H1 (cell line): ENCODE measurements at regions not wholly inside any gene's neighbourhood (a gene's known extent, or its start where the extent isn't known, plus 50 kb on each side); places are given as distances from the start of the nearest gene placed in this dataset.

Experiments used
- CTCF ChIA-PET: fragments of 300-600 bp; sonication (Branson Sonifier 250); formaldehyde crosslinking; loops from one replicate; lab custom pipeline; 2021; ENCODE audit not compliant: partially characterized antibody; lab: Charles Lee
- POLR2A ChIA-PET: fragments of 300-600 bp; sonication (Branson Sonifier 250); formaldehyde crosslinking; loops from one replicate; lab custom pipeline; 2021; ENCODE audit warnings: inconsistent platforms; ENCODE audit not compliant: partially characterized antibody; lab: Charles Lee
- DNase-seq, 2 experiments: peaks; one replicate each; pipeline versions ENCODE4 v3.0.0 to v3.0.0-alpha.2; 2010 to 2022; ENCODE audit warnings: low spot score in 2 of 2, low read depth in 1 of 2, mixed read lengths in 1 of 2
- FAIRE-seq: peaks from 2 replicates; lab custom pipeline; 2011; peaks lifted over from hg19 to GRCh38; lab: Jason Lieb, UNC
- H2AFZ ChIP-seq: 2 replicates; pipeline ENCODE4 v1.8.1; 2012; ENCODE audit warnings: low read length, inconsistent platforms
- H2AK5ac ChIP-seq: 2 replicates; pipeline ENCODE4 v1.6.1; 2013; ENCODE audit warnings: low read depth, low read length
- H2BK120ac ChIP-seq: replicated peaks from 2 replicates; pipeline ENCODE3; 2013; ENCODE audit warnings: low read depth, low read length, inconsistent platforms
- H2BK12ac ChIP-seq: 2 replicates; pipeline ENCODE4 v1.6.1; 2013; ENCODE audit warnings: low read depth, low read length
- H2BK15ac ChIP-seq: 2 replicates; pipeline ENCODE4 v1.6.1; 2013; ENCODE audit warnings: low read length
- H2BK20ac ChIP-seq: 2 replicates; pipeline ENCODE4 v1.6.1; 2013; ENCODE audit warnings: low read length
- H2BK5ac ChIP-seq: 2 replicates; pipeline ENCODE4 v1.6.1; 2013; ENCODE audit warnings: low read depth, low read length
- H3K14ac ChIP-seq: 2 replicates; pipeline ENCODE4 v1.6.1; 2013; ENCODE audit warnings: inconsistent platforms; ENCODE audit not compliant: insufficient read length
- H3K18ac ChIP-seq: 2 replicates; pipeline ENCODE4 v1.6.1; 2013; ENCODE audit warnings: low read length; ENCODE audit errors: extremely low read depth
- H3K23ac ChIP-seq: 2 replicates; pipeline ENCODE4 v1.6.1; 2013; ENCODE audit warnings: inconsistent platforms; ENCODE audit not compliant: insufficient read length
- H3K23me2 ChIP-seq: 2 replicates; pipeline ENCODE4 v1.6.1; 2013; ENCODE audit warnings: low read depth, low read length
- H3K27ac ChIP-seq: 2 replicates; pipeline ENCODE4 v1.6.1; 2011; ENCODE audit warnings: low read depth, low read length, inconsistent platforms
- H3K27me3 ChIP-seq, 4 experiments: replicated peaks in 1 of 4; 1 replicate in 1 of 4; 2 replicates in 3 of 4; pipeline versions ENCODE4 v1.6.1 to v1.8.1; 2011 to 2013; ENCODE audit warnings: low read length in 3 of 4, mild to moderate bottlenecking in 3 of 4, inconsistent platforms in 2 of 4, mixed read lengths in 2 of 4, moderate library complexity in 1 of 4; ENCODE audit not compliant: control insufficient read depth in 3 of 4, insufficient read depth in 3 of 4; ENCODE audit errors: extremely low read depth in 1 of 4
- H3K36me3 ChIP-seq, 4 experiments: 2 replicates each; pipeline versions ENCODE4 v1.6.1 to v1.8.1; 2011 to 2013; ENCODE audit warnings: mild to moderate bottlenecking in 4 of 4, low read length in 3 of 4, moderate library complexity in 2 of 4, control low read depth in 1 of 4, inconsistent platforms in 1 of 4; ENCODE audit not compliant: insufficient read depth in 4 of 4, control insufficient read depth in 2 of 4
- H3K4ac ChIP-seq: replicated peaks from 2 replicates; pipeline ENCODE3; 2013; ENCODE audit warnings: low read length, low read depth, mixed read lengths, inconsistent platforms; ENCODE audit not compliant: insufficient read length
- H3K4me1 ChIP-seq, 4 experiments: replicated peaks in 1 of 4; 1 replicate in 1 of 4; 2 replicates in 3 of 4; pipeline versions ENCODE4 v1.6.1 to v1.8.1; 2011 to 2013; ENCODE audit warnings: low read length in 3 of 4, inconsistent platforms in 2 of 4, mixed read lengths in 1 of 4; ENCODE audit not compliant: insufficient read depth in 4 of 4, control insufficient read depth in 3 of 4
- H3K4me2 ChIP-seq, 2 experiments: 2 replicates each; pipeline versions ENCODE4 v1.6.1 to v1.8.1; 2011 to 2013; ENCODE audit warnings: low read depth in 2 of 2, low read length in 2 of 2, control low read depth in 1 of 2, inconsistent platforms in 1 of 2, mild to moderate bottlenecking in 1 of 2; ENCODE audit not compliant: insufficient read depth in 1 of 2
- H3K4me3 ChIP-seq, 4 experiments: fragments of 200-600, 300-600 bp in 1 of 4; sonication (generic), shearing (Covaris generic), sonication (Bioruptor Twin) in 1 of 4; 2 replicates each; pipeline versions ENCODE4 v1.5.1 to v1.8.1; 2011 to 2016; ENCODE audit warnings: low read length in 4 of 4, low read depth in 3 of 4, control low read depth in 2 of 4, inconsistent platforms in 2 of 4, mild to moderate bottlenecking in 2 of 4, mixed read lengths in 1 of 4, moderate library complexity in 1 of 4; ENCODE audit not compliant: insufficient read depth in 2 of 4; ENCODE audit errors: extremely low read depth in 1 of 4
- H3K56ac ChIP-seq: replicated peaks from 2 replicates; pipeline ENCODE3; 2013; ENCODE audit warnings: low read depth, mild to moderate bottlenecking, mixed read lengths, low read length, inconsistent platforms; ENCODE audit not compliant: insufficient read length
- H3K79me1 ChIP-seq: 2 replicates; pipeline ENCODE4 v1.6.1; 2013; ENCODE audit warnings: low read depth, low read length, control low read depth
- H3K79me2 ChIP-seq, 2 experiments: 2 replicates each; pipeline versions ENCODE4 v1.6.1 to v1.8.1; 2012 to 2013; ENCODE audit warnings: low read length in 2 of 2, mild to moderate bottlenecking in 2 of 2, inconsistent platforms in 1 of 2; ENCODE audit not compliant: insufficient read depth in 2 of 2, control insufficient read depth in 1 of 2
- H3K9ac ChIP-seq, 4 experiments: replicated peaks in 1 of 4; 1 replicate in 1 of 4; 2 replicates in 3 of 4; pipeline versions ENCODE4 v1.6.1 to v1.8.1; 2011 to 2013; ENCODE audit warnings: low read depth in 3 of 4, low read length in 3 of 4, control low read depth in 2 of 4, mild to moderate bottlenecking in 2 of 4, moderate library complexity in 2 of 4, inconsistent platforms in 1 of 4; ENCODE audit errors: extremely low read depth in 1 of 4
- H3K9me3 ChIP-seq, 2 experiments: 2 replicates each; pipeline versions ENCODE4 v1.6.1 to v1.8.1; 2012 to 2013; ENCODE audit warnings: mild to moderate bottlenecking in 2 of 2, moderate library complexity in 2 of 2, control low read depth in 1 of 2, inconsistent platforms in 1 of 2, low read depth in 1 of 2, low read length in 1 of 2, mixed read lengths in 1 of 2; ENCODE audit not compliant: insufficient read depth in 2 of 2
- H4K20me1 ChIP-seq, 2 experiments: replicated peaks in 1 of 2; 2 replicates each; pipeline versions ENCODE3 to v1.8.1; 2011 to 2013; ENCODE audit warnings: inconsistent platforms in 2 of 2, low read length in 2 of 2, mild to moderate bottlenecking in 1 of 2; ENCODE audit not compliant: insufficient read depth in 2 of 2, control insufficient read depth in 1 of 2
- H4K5ac ChIP-seq: 2 replicates; pipeline ENCODE4 v1.6.1; 2013; ENCODE audit warnings: low read length, low read depth, mixed read lengths, inconsistent platforms; ENCODE audit not compliant: insufficient read length
- H4K8ac ChIP-seq: 2 replicates; pipeline ENCODE4 v1.8.0; 2013; ENCODE audit warnings: mild to moderate bottlenecking, moderate library complexity, low read length, inconsistent platforms; ENCODE audit not compliant: insufficient read depth; ENCODE audit errors: extremely low read depth
- H4K91ac ChIP-seq: replicated peaks from 2 replicates; pipeline ENCODE3; 2013; ENCODE audit warnings: low read length, mixed read lengths, inconsistent platforms; ENCODE audit not compliant: insufficient read length
- CHD2 ChIP-seq: IDR thresholded peaks from 2 replicates; pipeline ENCODE4 v1.6.1; 2012; ENCODE audit warnings: low read length, improper control_type of control experiment
- PHF8 ChIP-seq: fragments of 200-600 bp; sonication (generic); conservative IDR thresholded peaks from 2 replicates; pipeline ENCODE4 v1.7.1; 2012; ENCODE audit warnings: low read depth, mild to moderate bottlenecking, inconsistent platforms, low read length, moderate library complexity
- SIRT6 ChIP-seq: IDR thresholded peaks from one replicate; pipeline ENCODE4 v1.7.1; 2012; ENCODE audit warnings: low read length, inconsistent platforms
- SIX5 ChIP-seq: IDR thresholded peaks from 2 replicates; pipeline ENCODE4 v1.6.1; 2011; ENCODE audit warnings: mild to moderate bottlenecking, low read depth, low read length
- SP4 ChIP-seq: IDR thresholded peaks from 2 replicates; pipeline ENCODE4 v1.6.1; 2012; ENCODE audit warnings: low read length, inconsistent platforms
- WGBS, 2 experiments: shearing (Covaris generic) in 1 of 2; methylation state at CpG; one replicate each; pipeline versions ENCODE4 v1.1.6 to v1.1.7; 2013 to 2015; ENCODE audit warnings: low lambda C conversion rate in 2 of 2, mixed read lengths in 2 of 2, inconsistent platforms in 1 of 2, low coverage in 1 of 2, missing lambda C conversion rate in 1 of 2; ENCODE audit not compliant: insufficient replicate concordance in 2 of 2, insufficient coverage in 1 of 2, insufficient read length in 1 of 2; ENCODE audit errors: extremely low coverage in 1 of 2, missing lambda C conversion rate in 1 of 2; 5-methylcytosine and 5-hydroxymethylcytosine counted together

- Histone ChIP-seq H2BK12ac (no peak overlapping the region), H2AK5ac (no peak overlapping the region), H2AFZ (no peak overlapping the region), H4K5ac (no peak overlapping the region), H3K56ac (no peak overlapping the region), H3K9me3 (no peaks in the 10 kb centered on the region), H2BK20ac (no peak overlapping the region), H3K4ac (no peak overlapping the region), H3K27ac (no peak overlapping the region), H2BK120ac (no peak overlapping the region), H3K4me2 (no peak overlapping the region), H3K4me1 (no peaks in the 10 kb centered on the region), H3K14ac (no peak overlapping the region), H3K27me3 (no peaks in the 10 kb centered on the region), H3K79me1 (no peaks in the 10 kb centered on the region), H4K20me1 (no peaks in the 10 kb centered on the region), H3K23ac (no peak overlapping the region), H3K18ac (no peak overlapping the region), H2BK15ac (no peak overlapping the region), H4K8ac (no peak overlapping the region), H2BK5ac (no peak overlapping the region), H3K23me2 (no peaks in the 10 kb centered on the region; the same call in 1 of the 2 replicates), H4K91ac (no peak overlapping the region), H3K79me2 (no peaks in the 10 kb centered on the region), H3K9ac (no peak overlapping the region), H3K36me3 (no peaks in the 10 kb centered on the region), H3K4me3 (no peak overlapping the region)
- POLR2A ChIA-PET = no interaction called here
- CTCF ChIA-PET = no interaction called here
- 84% methylated on average over 3 of the region's 3 CpGs; no CpG with 5 or more reads in 1 of the 2 experiments for WGBS, 2 experiments
- no peak for DNase-seq
- TF ChIP-seq SIRT6 = no peak
- no peak for TF ChIP-seq PHF8
- TF ChIP-seq CHD2 = no peak
- no peak for TF ChIP-seq SIX5
- no peak for TF ChIP-seq SP4
- FAIRE-seq = no peak
Measured at GRCh38 chr5:175159956-175160355, 284.0 kb downstream of the DRD1 start.
